OCI-LY1 (cell line): ENCODE measurements at regions not wholly inside any gene's neighbourhood (a gene's known extent, or its start where the extent isn't known, plus 50 kb on each side); places are given as distances from the start of the nearest gene placed in this dataset.

Source experiments
- H2AFZ ChIP-seq: fragments of 200-600 bp; sonication (generic), shearing (Covaris generic); 2 replicates; pipeline ENCODE4 v1.6.0; 2014; ENCODE audit warnings: antibody characterized with exemption, mild to moderate bottlenecking, low read length
- H3F3A ChIP-seq: fragments of 200-600 bp; sonication (generic), shearing (Covaris generic); 2 replicates; pipeline ENCODE4 v1.6.0; 2014; ENCODE audit warnings: mild to moderate bottlenecking, antibody characterized with exemption, low read length, moderate library complexity; ENCODE audit not compliant: insufficient read depth
- H3K27ac ChIP-seq: fragments of 200-600 bp; sonication (generic); 2 replicates; pipeline ENCODE4 v1.5.1; 2014; ENCODE audit warnings: low read length, mixed run types, mild to moderate bottlenecking, low read depth; ENCODE audit not compliant: poor library complexity, severe bottlenecking
- H3K27me3 ChIP-seq: fragments of 200-600 bp; sonication (generic); 2 replicates; pipeline ENCODE4 v1.6.0; 2014; ENCODE audit warnings: antibody characterized with exemption, mild to moderate bottlenecking, low read length, moderate library complexity; ENCODE audit not compliant: insufficient read depth
- H3K36me3 ChIP-seq: fragments of 200-600 bp; sonication (generic); 2 replicates; pipeline ENCODE4 v1.6.1; 2014; ENCODE audit warnings: mild to moderate bottlenecking, antibody characterized with exemption, low read length, moderate library complexity, mixed read lengths; ENCODE audit not compliant: insufficient read depth
- H3K4me1 ChIP-seq: fragments of 200-600 bp; sonication (generic); 2 replicates; pipeline ENCODE4 v1.5.1; 2014; ENCODE audit warnings: mild to moderate bottlenecking, low read length, moderate library complexity; ENCODE audit not compliant: insufficient read depth, severe bottlenecking
- H3K4me2 ChIP-seq: fragments of 200-600 bp; sonication (generic), shearing (Covaris generic); 2 replicates; pipeline ENCODE4 v1.6.1; 2014; ENCODE audit warnings: low read length
- H3K4me3 ChIP-seq: fragments of 200-600 bp; sonication (generic); 2 replicates; pipeline ENCODE4 v1.5.1; 2014; ENCODE audit warnings: low read length, low read depth, mild to moderate bottlenecking, mixed read lengths; ENCODE audit not compliant: poor library complexity, severe bottlenecking
- H3K79me2 ChIP-seq: fragments of 200-600 bp; shearing (Covaris generic); 2 replicates; pipeline ENCODE4 v1.6.1; 2016; ENCODE audit warnings: mixed run types, low read length, mixed read lengths; ENCODE audit not compliant: insufficient read depth
- H3K9ac ChIP-seq: fragments of 200-600 bp; sonication (generic), shearing (Covaris generic); 2 replicates; pipeline ENCODE4 v1.6.1; 2014; ENCODE audit warnings: mild to moderate bottlenecking, low read length, mixed read lengths
- H3K9me2 ChIP-seq: fragments of 200-600 bp; sonication (generic), shearing (Covaris generic); 2 replicates; pipeline ENCODE4 v1.6.1; 2014; ENCODE audit warnings: low read depth, mild to moderate bottlenecking, low read length, mixed read lengths
- H3K9me3 ChIP-seq: fragments of 200-600 bp; shearing (Covaris generic); 2 replicates; pipeline ENCODE4 v1.6.1; 2014; ENCODE audit warnings: low read length, mixed read lengths
- H4K20me1 ChIP-seq: fragments of 200-600 bp; sonication (generic), shearing (Covaris generic); 2 replicates; pipeline ENCODE4 v1.6.0; 2016; ENCODE audit warnings: mild to moderate bottlenecking, low read length; ENCODE audit not compliant: insufficient read depth
- CTCF ChIP-seq: fragments of 200-600 bp; sonication (generic), shearing (Covaris generic); IDR thresholded peaks from 2 replicates; pipeline ENCODE4 v1.5.1; 2017; ENCODE audit warnings: mild to moderate bottlenecking, antibody characterized with exemption, low read length, moderate library complexity, mixed read lengths
- EZH2 ChIP-seq: fragments of 200-600 bp; sonication (generic), shearing (Covaris generic); IDR thresholded peaks from 2 replicates; pipeline ENCODE4 v1.8.0; 2017; ENCODE audit warnings: borderline replicate concordance, mixed run types, mild to moderate bottlenecking, antibody characterized with exemption, low read length, moderate library complexity, mixed read lengths

- no peaks in the 10 kb centered on the region for H4K20me1 ChIP-seq
- no peak overlapping the region for H3K9ac ChIP-seq
- H3K4me3 ChIP-seq = no peak overlapping the region
- no peaks in the 10 kb centered on the region for H3K9me2 ChIP-seq
- no peaks in the 10 kb centered on the region for H3K9me3 ChIP-seq
- TF ChIP-seq EZH2 = no peak
- TF ChIP-seq CTCF = no peak
- H3K36me3 ChIP-seq = no peaks in the 10 kb centered on the region
- H3K27me3 ChIP-seq = no peaks in the 10 kb centered on the region
- H2AFZ ChIP-seq = no peak overlapping the region
- no peaks in the 10 kb centered on the region for H3K4me1 ChIP-seq
- no peaks in the 10 kb centered on the region for H3K79me2 ChIP-seq
- no peaks in the 10 kb centered on the region for H3F3A ChIP-seq
- H3K27ac ChIP-seq = no peak overlapping the region
- H3K4me2 ChIP-seq = no peak overlapping the region
These were observed 69.0 kb upstream of the MARK1 start for GRCh38 chr1:220458936-220459335.

GRCh38 chr1:220457957-220458609 lies 69.9 kb upstream of the MARK1 start:
- TF ChIP-seq CTCF (no peak), EZH2 (no peak)
- no peaks in the 10 kb centered on the region for H3F3A ChIP-seq
- no peak overlapping the region for H3K9ac ChIP-seq
- H3K27ac ChIP-seq = no peak overlapping the region
- H3K9me2 ChIP-seq = no peaks in the 10 kb centered on the region
- no peaks in the 10 kb centered on the region for H3K4me1 ChIP-seq
- H2AFZ ChIP-seq = no peak overlapping the region
- H3K9me3 ChIP-seq = no peaks in the 10 kb centered on the region
- no peaks in the 10 kb centered on the region for H4K20me1 ChIP-seq
- H3K27me3 ChIP-seq = no peaks in the 10 kb centered on the region
- no peak overlapping the region for H3K4me2 ChIP-seq
- H3K79me2 ChIP-seq = no peaks in the 10 kb centered on the region
- no peak overlapping the region for H3K4me3 ChIP-seq
- no peaks in the 10 kb centered on the region for H3K36me3 ChIP-seq

- no peak overlapping the region for H2AFZ ChIP-seq
- H3K4me1 ChIP-seq = no peaks in the 10 kb centered on the region
- TF ChIP-seq EZH2 (no peak), CTCF (no peak)
- H3K9ac ChIP-seq = no peak overlapping the region
- no peak overlapping the region for H3K27ac ChIP-seq
- no peaks in the 10 kb centered on the region for H3K79me2 ChIP-seq
- H3K36me3 ChIP-seq = no peaks in the 10 kb centered on the region
- H3F3A ChIP-seq = no peaks in the 10 kb centered on the region
- no peak overlapping the region for H3K4me3 ChIP-seq
- no peak overlapping the region for H3K4me2 ChIP-seq
- H3K9me3 ChIP-seq = no peaks in the 10 kb centered on the region
- no peaks in the 10 kb centered on the region for H3K27me3 ChIP-seq
- H4K20me1 ChIP-seq = no peaks in the 10 kb centered on the region
- H3K9me2 ChIP-seq = no peaks in the 10 kb centered on the region
These were observed 72.4 kb upstream of the MARK1 start for GRCh38 chr1:220455559-220455958.
